ENCODE measurements at regions not wholly inside any gene's neighbourhood (a gene's known extent, or its start where the extent isn't known, plus 50 kb on each side); places are given as distances from the start of the nearest gene placed in this dataset.

DNA sequence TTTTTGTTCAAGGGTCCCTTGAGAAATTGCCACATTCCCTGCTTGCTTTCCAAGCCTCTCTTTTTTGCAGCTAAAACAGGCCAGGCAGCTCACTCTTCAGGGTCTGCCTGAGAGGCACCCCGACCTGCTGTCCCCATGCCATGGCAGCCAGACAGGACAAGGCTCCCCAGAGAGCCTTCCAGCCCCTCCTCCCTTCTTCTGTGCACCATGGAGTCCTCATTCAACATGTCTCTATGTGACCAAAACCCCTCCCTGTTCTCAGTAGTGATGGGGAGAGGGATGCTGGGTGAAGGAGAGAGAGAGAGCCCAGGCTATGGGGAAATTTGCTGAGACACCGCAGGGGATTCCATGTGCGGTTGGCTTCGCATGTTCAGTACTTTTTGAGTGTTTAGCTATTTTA lies 384.2 kb upstream of the ZNF507 start:
- H3K9me3 ChIP-seq (ENCODE audit: control insufficient read depth, insufficient read depth, low read length), result peaks cover 12% of the 10 kb centered on the region
- no peak for DNase-seq (ENCODE audit: low read depth, low spot score)
- no peak overlapping the region for H3K4me3 ChIP-seq (ENCODE audit: low read depth, low read length)
- ChIA-PET POLR2A (no interaction called here), CTCF (no interaction called here)
- H3K27me3 ChIP-seq (ENCODE audit: control insufficient read depth, insufficient read depth, low read length), result no peaks in the 10 kb centered on the region
- TF ChIP-seq, protein P1, sequence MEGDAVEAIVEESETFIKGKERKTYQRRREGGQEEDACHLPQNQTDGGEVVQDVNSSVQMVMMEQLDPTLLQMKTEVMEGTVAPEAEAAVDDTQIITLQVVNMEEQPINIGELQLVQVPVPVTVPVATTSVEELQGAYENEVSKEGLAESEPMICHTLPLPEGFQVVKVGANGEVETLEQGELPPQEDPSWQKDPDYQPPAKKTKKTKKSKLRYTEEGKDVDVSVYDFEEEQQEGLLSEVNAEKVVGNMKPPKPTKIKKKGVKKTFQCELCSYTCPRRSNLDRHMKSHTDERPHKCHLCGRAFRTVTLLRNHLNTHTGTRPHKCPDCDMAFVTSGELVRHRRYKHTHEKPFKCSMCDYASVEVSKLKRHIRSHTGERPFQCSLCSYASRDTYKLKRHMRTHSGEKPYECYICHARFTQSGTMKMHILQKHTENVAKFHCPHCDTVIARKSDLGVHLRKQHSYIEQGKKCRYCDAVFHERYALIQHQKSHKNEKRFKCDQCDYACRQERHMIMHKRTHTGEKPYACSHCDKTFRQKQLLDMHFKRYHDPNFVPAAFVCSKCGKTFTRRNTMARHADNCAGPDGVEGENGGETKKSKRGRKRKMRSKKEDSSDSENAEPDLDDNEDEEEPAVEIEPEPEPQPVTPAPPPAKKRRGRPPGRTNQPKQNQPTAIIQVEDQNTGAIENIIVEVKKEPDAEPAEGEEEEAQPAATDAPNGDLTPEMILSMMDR (IDR thresholded peaks at IDR 0.05; ENCODE audit: low read depth, low read length), result no peak
- no peak overlapping the region for H3K27ac ChIP-seq (ENCODE audit: low read depth, low read length)

DNA sequence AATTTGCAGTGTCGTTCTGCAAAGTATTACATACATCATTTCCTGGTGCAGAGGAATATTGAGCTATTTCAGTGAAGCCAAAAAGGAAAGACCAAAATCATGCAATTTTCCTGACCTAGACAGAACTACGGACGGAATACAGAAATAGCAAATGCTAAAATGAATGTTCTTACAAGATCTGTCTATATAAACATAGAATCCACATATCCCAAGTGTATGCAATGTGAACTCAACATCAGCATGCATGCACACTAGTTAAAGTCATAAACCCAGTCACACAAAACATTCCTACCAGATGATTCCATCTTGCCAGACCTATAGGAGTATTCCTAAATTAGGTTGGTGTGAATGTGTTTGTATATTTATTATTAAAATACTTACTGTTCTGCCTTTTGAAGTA lies 383.7 kb upstream of the ZNF507 start:
- TF ChIP-seq, protein P1 (IDR thresholded peaks at IDR 0.05; ENCODE audit: low read depth, low read length), result no peak
- POLR2A ChIA-PET, result no interaction called here
- Histone ChIP-seq H3K27me3 (ENCODE audit: control insufficient read depth, insufficient read depth, low read length) (no peaks in the 10 kb centered on the region), H3K4me3 (ENCODE audit: low read depth, low read length) (no peak overlapping the region), H3K9me3 (ENCODE audit: control insufficient read depth, insufficient read depth, low read length) (peaks cover 12% of the 10 kb centered on the region), H3K27ac (ENCODE audit: low read depth, low read length) (no peak overlapping the region)
- CTCF ChIA-PET, result no interaction called here
- no peak for DNase-seq (ENCODE audit: low read depth, low spot score)

DNA sequence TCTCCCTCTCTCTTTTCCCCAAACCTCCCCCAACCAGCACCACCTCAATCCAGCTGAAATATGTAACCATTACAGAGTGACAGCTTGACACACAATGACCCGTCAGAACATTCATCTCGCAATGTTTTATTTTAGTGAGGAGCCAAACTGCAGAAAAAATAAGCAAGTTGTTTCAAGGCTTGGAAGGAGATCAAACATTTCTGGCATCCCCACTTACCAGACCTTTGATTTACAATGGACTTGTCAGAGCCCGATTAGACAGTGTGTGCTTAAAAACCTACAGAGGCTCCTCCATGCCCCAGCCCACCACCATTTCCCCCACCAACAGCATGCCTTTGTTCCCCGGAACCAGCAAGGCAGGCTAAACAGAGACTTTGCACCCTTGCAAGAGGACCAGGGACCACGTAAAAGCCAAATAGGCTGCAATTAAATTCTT lies 382.8 kb upstream of the ZNF507 start:
- H3K27me3 ChIP-seq (ENCODE audit: control insufficient read depth, insufficient read depth, low read length), result no peaks in the 10 kb centered on the region
- no peak overlapping the region for H3K4me3 ChIP-seq (ENCODE audit: low read depth, low read length)
- H3K9me3 ChIP-seq (ENCODE audit: control insufficient read depth, insufficient read depth, low read length), result peaks cover 12% of the 10 kb centered on the region
- CTCF ChIA-PET, result no interaction called here
- no peak overlapping the region for H3K27ac ChIP-seq (ENCODE audit: low read depth, low read length)
- TF ChIP-seq, protein P1 (IDR thresholded peaks at IDR 0.05; ENCODE audit: low read depth, low read length), result no peak
- no peak for DNase-seq (ENCODE audit: low read depth, low spot score)
- POLR2A ChIA-PET, result no interaction called here

DNA sequence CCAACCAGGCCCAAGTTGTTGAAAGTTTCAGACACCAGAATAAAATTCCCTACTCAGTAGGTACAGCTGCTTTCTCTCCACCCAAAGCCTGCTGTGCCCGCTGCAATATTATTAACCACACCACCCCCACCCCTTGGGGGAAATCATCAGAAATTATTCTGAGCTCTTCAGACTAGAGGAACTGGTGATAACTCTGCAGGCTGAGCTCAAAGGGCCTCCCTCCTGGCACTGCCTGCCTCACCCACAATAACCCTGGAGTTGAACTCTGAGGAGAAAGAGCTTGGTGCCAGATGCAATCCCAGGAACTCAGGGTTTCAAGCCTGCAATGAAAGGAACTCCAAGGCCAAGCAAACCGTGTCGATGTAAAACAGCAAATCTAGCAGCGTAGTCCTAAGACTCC lies 381.7 kb upstream of the ZNF507 start:
- Histone ChIP-seq H3K9me3 (ENCODE audit: control insufficient read depth, insufficient read depth, low read length) (peaks cover 12% of the 10 kb centered on the region), H3K4me3 (ENCODE audit: low read depth, low read length) (no peak overlapping the region), H3K27me3 (ENCODE audit: control insufficient read depth, insufficient read depth, low read length) (no peaks in the 10 kb centered on the region), H3K27ac (ENCODE audit: low read depth, low read length) (no peak overlapping the region)
- DNase-seq (ENCODE audit: low read depth, low spot score), result no peak
- TF ChIP-seq, protein P1 (IDR thresholded peaks at IDR 0.05; ENCODE audit: low read depth, low read length), result no peak
- CTCF ChIA-PET, result no interaction called here
- POLR2A ChIA-PET, result no interaction called here

DNA sequence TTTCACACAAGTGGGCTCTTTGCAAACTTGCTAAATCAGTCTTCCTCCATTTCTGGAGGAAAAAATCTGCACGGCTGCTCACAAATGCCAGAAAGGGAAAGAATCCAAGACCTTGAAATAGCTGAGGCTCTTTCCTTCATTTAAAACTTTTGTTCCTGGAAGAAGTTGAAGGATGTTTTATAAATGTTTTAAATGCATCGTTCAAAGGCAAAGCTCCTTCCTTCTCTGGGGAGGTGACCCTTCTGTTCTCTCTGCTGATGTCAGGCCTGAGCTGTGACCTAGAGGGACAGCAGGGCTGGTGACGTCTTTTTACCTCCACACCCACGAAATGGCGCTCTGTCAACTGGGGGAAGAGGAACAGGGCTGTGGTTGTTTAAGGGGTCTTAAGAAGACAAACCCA lies 376.4 kb upstream of the ZNF507 start:
- ChIA-PET CTCF (no interaction called here), POLR2A (no interaction called here)
- DNase-seq (ENCODE audit: low read depth, low spot score), result no peak

More for the DNA sequence above, 376.4 kb upstream of the ZNF507 start:
- H3K27me3 ChIP-seq (ENCODE audit: control insufficient read depth, insufficient read depth, low read length), result no peaks in the 10 kb centered on the region
- TF ChIP-seq, protein P1 (IDR thresholded peaks at IDR 0.05; ENCODE audit: low read depth, low read length), result no peak
- no peak overlapping the region for H3K27ac ChIP-seq (ENCODE audit: low read depth, low read length)
- H3K4me3 ChIP-seq (ENCODE audit: low read depth, low read length), result no peak overlapping the region
- H3K9me3 ChIP-seq (ENCODE audit: control insufficient read depth, insufficient read depth, low read length), result peaks cover 3% of the 10 kb centered on the region; the same call in 1 of the 2 replicates

Measured in AG04450 (cell line).